ENCODE measurements at regions not wholly inside any gene's neighbourhood (a gene's known extent, or its start where the extent isn't known, plus 50 kb on each side); places are given as distances from the start of the nearest gene placed in this dataset.

DNA sequence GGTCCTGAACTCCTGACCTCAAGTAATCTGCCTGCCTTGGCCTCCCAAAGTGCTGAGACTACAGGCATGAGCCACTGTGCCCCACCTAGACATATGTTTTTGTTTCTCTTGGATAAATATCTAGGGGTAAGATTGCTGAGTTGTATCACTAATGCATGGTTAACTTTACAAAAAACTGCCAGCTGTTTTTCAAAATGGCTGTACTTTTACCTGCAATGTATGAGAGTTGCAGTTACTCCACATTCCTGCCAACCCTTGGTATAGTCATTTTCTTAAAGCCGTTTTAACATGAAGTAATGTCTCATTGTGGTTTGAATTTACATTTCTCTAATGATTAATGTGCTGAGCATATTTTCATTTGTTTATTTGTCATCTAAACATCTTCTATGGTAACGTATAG lies 289.7 kb downstream of the UTRN start:
- TF ChIP-seq, protein P1, sequence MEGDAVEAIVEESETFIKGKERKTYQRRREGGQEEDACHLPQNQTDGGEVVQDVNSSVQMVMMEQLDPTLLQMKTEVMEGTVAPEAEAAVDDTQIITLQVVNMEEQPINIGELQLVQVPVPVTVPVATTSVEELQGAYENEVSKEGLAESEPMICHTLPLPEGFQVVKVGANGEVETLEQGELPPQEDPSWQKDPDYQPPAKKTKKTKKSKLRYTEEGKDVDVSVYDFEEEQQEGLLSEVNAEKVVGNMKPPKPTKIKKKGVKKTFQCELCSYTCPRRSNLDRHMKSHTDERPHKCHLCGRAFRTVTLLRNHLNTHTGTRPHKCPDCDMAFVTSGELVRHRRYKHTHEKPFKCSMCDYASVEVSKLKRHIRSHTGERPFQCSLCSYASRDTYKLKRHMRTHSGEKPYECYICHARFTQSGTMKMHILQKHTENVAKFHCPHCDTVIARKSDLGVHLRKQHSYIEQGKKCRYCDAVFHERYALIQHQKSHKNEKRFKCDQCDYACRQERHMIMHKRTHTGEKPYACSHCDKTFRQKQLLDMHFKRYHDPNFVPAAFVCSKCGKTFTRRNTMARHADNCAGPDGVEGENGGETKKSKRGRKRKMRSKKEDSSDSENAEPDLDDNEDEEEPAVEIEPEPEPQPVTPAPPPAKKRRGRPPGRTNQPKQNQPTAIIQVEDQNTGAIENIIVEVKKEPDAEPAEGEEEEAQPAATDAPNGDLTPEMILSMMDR (IDR thresholded peaks at IDR 0.05), result no peak
- TF ChIP-seq POLR2AphosphoS5 (IDR thresholded peaks at IDR 0.05), result no peak

Data from upper lobe of left lung (tissue), 4 donors.